ENCODE measurements at regions not wholly inside any gene's neighbourhood (a gene's known extent, or its start where the extent isn't known, plus 50 kb on each side); places are given as distances from the start of the nearest gene placed in this dataset.

- no peak for TF ChIP-seq POLR2A (IDR thresholded peaks at IDR 0.05)
- TF ChIP-seq, protein P1, sequence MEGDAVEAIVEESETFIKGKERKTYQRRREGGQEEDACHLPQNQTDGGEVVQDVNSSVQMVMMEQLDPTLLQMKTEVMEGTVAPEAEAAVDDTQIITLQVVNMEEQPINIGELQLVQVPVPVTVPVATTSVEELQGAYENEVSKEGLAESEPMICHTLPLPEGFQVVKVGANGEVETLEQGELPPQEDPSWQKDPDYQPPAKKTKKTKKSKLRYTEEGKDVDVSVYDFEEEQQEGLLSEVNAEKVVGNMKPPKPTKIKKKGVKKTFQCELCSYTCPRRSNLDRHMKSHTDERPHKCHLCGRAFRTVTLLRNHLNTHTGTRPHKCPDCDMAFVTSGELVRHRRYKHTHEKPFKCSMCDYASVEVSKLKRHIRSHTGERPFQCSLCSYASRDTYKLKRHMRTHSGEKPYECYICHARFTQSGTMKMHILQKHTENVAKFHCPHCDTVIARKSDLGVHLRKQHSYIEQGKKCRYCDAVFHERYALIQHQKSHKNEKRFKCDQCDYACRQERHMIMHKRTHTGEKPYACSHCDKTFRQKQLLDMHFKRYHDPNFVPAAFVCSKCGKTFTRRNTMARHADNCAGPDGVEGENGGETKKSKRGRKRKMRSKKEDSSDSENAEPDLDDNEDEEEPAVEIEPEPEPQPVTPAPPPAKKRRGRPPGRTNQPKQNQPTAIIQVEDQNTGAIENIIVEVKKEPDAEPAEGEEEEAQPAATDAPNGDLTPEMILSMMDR (IDR thresholded peaks at IDR 0.05): no peak
- peak in 2 of 4 donors; percentile 40 to 71 for ATAC-seq
- DNase-seq: no peak
- Histone ChIP-seq H3K4me3 (no peak overlapping the region), H3K36me3 (no peaks in the 10 kb centered on the region), H3K9me3 (no peaks in the 10 kb centered on the region), H3K27me3 (no peaks in the 10 kb centered on the region), H3K27ac (no peak overlapping the region), H3K4me1 (no peaks in the 10 kb centered on the region)
- intact Hi-C loops (cut with DNase I): no loop called here
- 43% methylated on average over 5 of the region's 5 CpGs for WGBS (ENCODE audit: insufficient coverage, low coverage, low lambda C conversion rate, missing lambda C conversion rate)
Measured at GRCh38 chr12:126773012-126773411, 1494.0 kb upstream of the TMEM132C start.

DNA sequence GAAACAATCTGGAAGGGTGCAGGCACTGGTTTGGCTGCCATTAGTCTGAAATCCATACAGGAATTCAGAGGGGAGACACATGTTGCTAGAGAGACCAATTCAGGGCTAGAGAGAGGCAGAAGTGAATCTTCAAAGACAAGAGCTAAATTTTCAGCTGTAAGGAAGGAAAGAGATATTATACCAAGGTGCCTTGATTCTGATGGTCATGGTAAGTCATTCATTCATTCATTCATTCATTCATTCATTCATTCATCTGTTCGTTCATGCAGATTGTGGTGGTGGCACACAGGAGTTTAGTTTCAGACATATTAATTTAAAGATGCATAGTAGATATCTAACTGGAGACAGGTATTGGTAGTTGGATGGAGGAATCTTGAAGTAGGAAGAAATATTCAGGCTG is 1493.5 kb upstream of the TMEM132C start:
- DNase-seq: no peak
- Histone ChIP-seq H3K4me3 (no peak overlapping the region), H3K9me3 (no peaks in the 10 kb centered on the region), H3K36me3 (no peaks in the 10 kb centered on the region), H3K4me1 (no peaks in the 10 kb centered on the region), H3K27me3 (no peaks in the 10 kb centered on the region), H3K27ac (no peak overlapping the region)
- TF ChIP-seq, protein P1 (IDR thresholded peaks at IDR 0.05): no peak
- TF ChIP-seq POLR2A (IDR thresholded peaks at IDR 0.05): no peak
- no peak for ATAC-seq
- intact Hi-C loops (cut with DNase I): no loop called here
- 55% methylated on average over 1 of the region's 1 CpG for WGBS (ENCODE audit: insufficient coverage, low coverage, low lambda C conversion rate, missing lambda C conversion rate)

DNA sequence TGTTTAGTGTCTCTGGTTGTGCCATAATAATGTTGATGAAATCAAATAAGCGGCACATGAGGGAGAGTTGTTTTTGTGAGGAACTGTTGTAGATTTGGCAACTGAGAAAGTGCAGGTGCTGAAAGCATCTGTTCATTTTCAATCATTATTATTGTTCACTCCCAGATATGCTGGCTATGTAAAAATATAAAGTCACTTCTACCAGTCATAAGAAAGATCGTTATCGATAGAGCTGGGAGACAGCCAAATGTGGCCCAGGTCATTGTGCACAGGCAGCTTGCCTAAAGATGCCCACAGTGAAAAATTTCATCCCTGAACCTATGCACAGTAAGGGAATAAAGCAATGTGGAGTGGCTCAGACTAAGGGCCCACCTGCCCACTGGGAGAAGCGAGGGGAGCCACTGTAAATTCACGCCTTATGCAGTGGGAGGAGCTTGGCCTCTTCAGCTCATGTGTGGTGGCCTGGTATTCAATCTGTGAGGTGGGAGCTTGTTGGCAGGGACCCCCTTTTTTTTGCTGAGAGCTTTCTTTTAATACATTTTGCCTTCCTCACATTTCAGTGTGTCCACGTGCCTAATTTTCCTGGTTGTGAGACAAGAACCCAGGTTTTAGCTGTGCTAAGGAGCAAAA is 1490.8 kb upstream of the TMEM132C start:
- WGBS (ENCODE audit: insufficient coverage, low coverage, low lambda C conversion rate, missing lambda C conversion rate): 79% methylated on average over 6 of the region's 6 CpGs

DNA sequence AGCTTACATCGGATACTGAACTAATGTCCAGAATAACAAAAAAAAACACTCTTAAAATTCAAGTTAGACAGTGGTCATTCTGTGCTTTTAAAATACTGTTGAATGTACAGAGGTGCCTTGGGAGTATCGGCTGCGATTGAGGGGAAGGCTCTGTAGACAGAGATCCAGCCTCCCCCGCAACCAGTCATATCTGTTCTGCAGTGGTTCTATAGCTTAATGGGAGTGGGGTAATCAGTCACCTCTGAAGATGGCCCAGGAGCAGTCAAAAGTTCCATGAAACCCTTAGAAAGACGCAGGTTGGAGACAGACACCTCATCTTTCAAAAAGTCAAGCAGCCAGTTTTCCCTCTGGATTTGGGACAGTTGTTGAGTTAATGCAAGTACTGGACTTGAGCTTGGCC is 1486.6 kb upstream of the TMEM132C start:
- intact Hi-C loops (cut with DNase I): no loop called here
- no peak for DNase-seq
- Histone ChIP-seq H3K4me3 (no peak overlapping the region), H3K36me3 (no peaks in the 10 kb centered on the region), H3K27me3 (no peaks in the 10 kb centered on the region), H3K4me1 (no peaks in the 10 kb centered on the region), H3K9me3 (no peaks in the 10 kb centered on the region), H3K27ac (no peak overlapping the region)
- TF ChIP-seq, protein P1 (IDR thresholded peaks at IDR 0.05): no peak
- no peak for TF ChIP-seq POLR2A (IDR thresholded peaks at IDR 0.05)
- 77% methylated on average over 5 of the region's 5 CpGs for WGBS (ENCODE audit: insufficient coverage, low coverage, low lambda C conversion rate, missing lambda C conversion rate)
- no peak for ATAC-seq

More for the DNA sequence above, 1490.8 kb upstream of the TMEM132C start:
- H3K4me1 ChIP-seq: no peaks in the 10 kb centered on the region
- H3K36me3 ChIP-seq: no peaks in the 10 kb centered on the region
- H3K4me3 ChIP-seq: no peak overlapping the region
- ATAC-seq: no peak
- no peak for DNase-seq
- H3K27ac ChIP-seq: no peak overlapping the region
- H3K9me3 ChIP-seq: no peaks in the 10 kb centered on the region
- no peaks in the 10 kb centered on the region for H3K27me3 ChIP-seq
- intact Hi-C loops (cut with DNase I): no loop called here
- TF ChIP-seq POLR2A (IDR thresholded peaks at IDR 0.05): no peak
- TF ChIP-seq, protein P1 (IDR thresholded peaks at IDR 0.05): no peak

GRCh38 chr12:126781593-126781992 is 1485.4 kb upstream of the TMEM132C start:
- no peak overlapping the region for H3K27ac ChIP-seq
- no peaks in the 10 kb centered on the region for H3K4me1 ChIP-seq
- WGBS (ENCODE audit: insufficient coverage, low coverage, low lambda C conversion rate, missing lambda C conversion rate): 36% methylated on average over 3 of the region's 3 CpGs
- H3K27me3 ChIP-seq: no peaks in the 10 kb centered on the region
- intact Hi-C loops (cut with DNase I): no loop called here
- H3K36me3 ChIP-seq: no peaks in the 10 kb centered on the region
- ATAC-seq: no peak
- no peaks in the 10 kb centered on the region for H3K9me3 ChIP-seq
- TF ChIP-seq, protein P1 (IDR thresholded peaks at IDR 0.05): no peak
- no peak for TF ChIP-seq POLR2A (IDR thresholded peaks at IDR 0.05)
- DNase-seq: no peak
- no peak overlapping the region for H3K4me3 ChIP-seq
